Suprapubic skin (tissue), 2 donors: ENCODE measurements at regions not wholly inside any gene's neighbourhood (a gene's known extent, or its start where the extent isn't known, plus 50 kb on each side); places are given as distances from the start of the nearest gene placed in this dataset.

Source experiments
- EP300 ChIP-seq: sonication (generic); formaldehyde crosslinking; IDR thresholded peaks from one replicate; pipeline ENCODE4 v1.6.1; 2017; ENCODE audit warnings: antibody characterized with exemption
- POLR2A ChIP-seq, 2 donors: fragments of 450-650 bp; IDR thresholded peaks; one replicate each; pipeline ENCODE4 v1.6.1; 2017; ENCODE audit warnings: antibody characterized with exemption in 2 of 2, mild to moderate bottlenecking in 2 of 2, moderate library complexity in 2 of 2

DNA sequence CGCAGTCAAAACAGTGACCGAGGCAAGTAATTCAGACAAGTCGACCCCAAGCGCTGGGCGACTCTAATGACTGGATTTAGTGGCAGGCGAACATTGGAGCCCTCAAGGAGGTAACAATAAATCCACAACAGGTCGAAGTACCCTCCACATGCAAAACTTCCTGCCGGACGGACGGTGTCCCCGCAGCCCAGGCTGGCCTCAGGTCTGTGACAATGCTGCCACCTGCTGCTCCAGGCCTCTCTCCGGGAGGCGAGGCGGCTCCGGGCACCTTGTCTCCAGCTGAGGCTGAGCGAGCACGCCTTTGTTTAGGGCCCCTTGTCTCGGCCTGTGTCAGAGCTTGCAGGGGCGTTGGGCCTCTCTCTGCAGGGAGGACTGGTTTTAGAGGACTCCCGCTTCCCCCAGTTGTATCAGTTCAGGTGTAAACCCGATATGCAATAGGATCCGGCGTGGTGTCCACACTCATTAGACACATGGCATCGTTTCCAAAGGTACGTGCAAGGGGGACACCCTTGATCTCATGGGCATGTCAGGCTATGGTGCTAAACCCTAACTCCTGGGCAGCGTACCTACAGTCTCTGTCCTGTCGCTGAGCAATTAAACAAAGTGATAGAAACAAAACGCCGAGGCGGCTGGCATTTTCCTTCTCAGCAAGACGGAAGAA, 628.0 kb upstream of the ADAMTS16 start:
- TF ChIP-seq EP300 (no peak), POLR2A (IDR thresholded peaks at IDR 0.05) (no peak)
